GM12878 (cell line): ENCODE measurements at regions not wholly inside any gene's neighbourhood (a gene's known extent, or its start where the extent isn't known, plus 50 kb on each side); places are given as distances from the start of the nearest gene placed in this dataset.

Experiments used
- ATAC-seq: fragments of 200-7000 bp; cut with Tn5 transposase; 3 replicates; pipeline ENCODE4 v1.9.1; 2020; ENCODE audit warnings: mild to moderate bottlenecking, moderate library complexity
- BruUV-seq: library from RNA; stranded (reverse); fragments of 400-500 nt; replicated peaks from 2 replicates; lab custom pipeline; 2021; lab: Mats Ljungman, UMichigan
- CTCF ChIA-PET: fragments of 300-600 bp; sonication (Branson Sonifier 250); formaldehyde crosslinking; extraction: SDS; loops from one replicate; lab custom pipeline; 2021; ENCODE audit warnings: inconsistent platforms; lab: Yijun Ruan, JAX
- POLR2A ChIA-PET: fragments of 350-600 bp; formaldehyde crosslinking; extraction: SDS; loops from one replicate; lab custom pipeline; 2021; ENCODE audit warnings: inconsistent platforms; lab: Charles Lee
- RAD21 ChIA-PET: fragments of 300-600 bp; sonication (Branson Sonifier 250); formaldehyde crosslinking; loops from one replicate; lab custom pipeline; 2023; ENCODE audit warnings: antibody characterized with exemption; ENCODE audit not compliant: unreplicated experiment; lab: Charles Lee
- SMC1A ChIA-PET: fragments of 300-600 bp; sonication (Branson Sonifier 250); formaldehyde crosslinking; loops from one replicate; lab custom pipeline; 2023; ENCODE audit not compliant: unreplicated experiment, uncharacterized antibody; lab: Charles Lee
- DNase-seq: peaks from one replicate; pipeline ENCODE4 v3.0.0-alpha.2; 2011; ENCODE audit warnings: low read depth, low spot score
- FAIRE-seq: peaks from 3 replicates; lab custom pipeline; 2011; peaks lifted over from hg19 to GRCh38; lab: Jason Lieb, UNC
- H2AFZ ChIP-seq: 2 replicates; pipeline ENCODE4 v1.6.0; 2011; ENCODE audit warnings: low read depth, low read length, control low read depth; ENCODE audit not compliant: control insufficient read depth
- H3K27ac ChIP-seq: 2 replicates; pipeline ENCODE4 v1.5.1; 2011; ENCODE audit warnings: control low read depth; ENCODE audit not compliant: control insufficient read depth, insufficient read depth
- H3K27me3 ChIP-seq, 2 experiments: replicated peaks in 1 of 2; 2 replicates each; pipeline versions ENCODE4 v1.6.0 to v1.6.1; 2011; ENCODE audit warnings: low read length in 1 of 2; ENCODE audit not compliant: control insufficient read depth in 2 of 2, insufficient read depth in 2 of 2
- H3K36me3 ChIP-seq, 2 experiments: 2 replicates each; pipeline ENCODE4 v1.5.1; 2011; ENCODE audit warnings: low read length in 1 of 2; ENCODE audit not compliant: control insufficient read depth in 2 of 2, insufficient read depth in 2 of 2
- H3K4me1 ChIP-seq: 2 replicates; pipeline ENCODE4 v1.6.1; 2011; ENCODE audit warnings: mild to moderate bottlenecking, low read length, moderate library complexity, mixed read lengths; ENCODE audit not compliant: control insufficient read depth, insufficient read depth
- H3K4me2 ChIP-seq: 2 replicates; pipeline ENCODE4 v1.6.0; 2011; ENCODE audit warnings: control low read depth; ENCODE audit not compliant: control insufficient read depth, insufficient read depth
- H3K4me3 ChIP-seq: fragments of 200-600 bp; sonication (generic); 2 replicates; pipeline ENCODE4 v1.5.1; 2016
- H3K79me2 ChIP-seq: 2 replicates; pipeline ENCODE4 v1.6.0; 2011; ENCODE audit warnings: low read length; ENCODE audit not compliant: control insufficient read depth, insufficient read depth
- H3K9ac ChIP-seq: 2 replicates; pipeline ENCODE4 v1.8.0; 2011; ENCODE audit warnings: low read length, control low read depth, mixed read lengths; ENCODE audit not compliant: control insufficient read depth, insufficient read depth
- H3K9me3 ChIP-seq: replicated peaks from 3 replicates; pipeline ENCODE4 v1.5.1; 2011; ENCODE audit warnings: mild to moderate bottlenecking, low read length; ENCODE audit not compliant: control insufficient read depth, insufficient read depth
- H4K20me1 ChIP-seq: 2 replicates; pipeline ENCODE4 v1.6.0; 2011; ENCODE audit not compliant: control insufficient read depth, insufficient read depth
- BCL11A ChIP-seq: IDR thresholded peaks from 2 replicates; pipeline ENCODE4 v1.6.1; 2011; ENCODE audit warnings: low read depth, low read length
- EGR1 ChIP-seq, 2 experiments: IDR thresholded peaks; 1 replicate in 1 of 2; 2 replicates in 1 of 2; pipeline ENCODE4 v1.6.1; 2011 to 2012; ENCODE audit warnings: low read depth in 2 of 2, low read length in 2 of 2, borderline replicate concordance in 1 of 2, mild to moderate bottlenecking in 1 of 2, moderate library complexity in 1 of 2
- EP300 ChIP-seq, 2 experiments: fragments of 150-350 bp in 1 of 2; IDR thresholded peaks; 2 replicates each; pipeline ENCODE4 v1.6.1; 2011 to 2012; ENCODE audit warnings: low read depth in 2 of 2, low read length in 2 of 2, borderline replicate concordance in 1 of 2, improper control_type of control experiment in 1 of 2, inconsistent platforms in 1 of 2; ENCODE audit not compliant: control insufficient read depth in 1 of 2
- JUNB ChIP-seq: IDR thresholded peaks from 2 replicates; pipeline ENCODE4 v1.6.1; 2016; ENCODE audit warnings: antibody characterized with exemption, mild to moderate bottlenecking
- JUND ChIP-seq: IDR thresholded peaks from 2 replicates; pipeline ENCODE4 v1.6.1; 2012; ENCODE audit warnings: low read depth, mild to moderate bottlenecking, low read length, improper control_type of control experiment, moderate library complexity
- MYB ChIP-seq: fragments of 150-350 bp; IDR thresholded peaks from 2 replicates; pipeline ENCODE4 v1.6.1; 2014; ENCODE audit warnings: mild to moderate bottlenecking, low read depth, low read length, borderline replicate concordance
- NR2F1 ChIP-seq: fragments of 450-650 bp; conservative IDR thresholded peaks from 2 replicates; pipeline ENCODE4 v1.6.1; 2017; ENCODE audit warnings: mild to moderate bottlenecking
- RAD21 ChIP-seq: IDR thresholded peaks from 2 replicates; pipeline ENCODE4 v1.6.1; 2011; ENCODE audit warnings: mild to moderate bottlenecking, low read depth, low read length, moderate library complexity; ENCODE audit not compliant: insufficient read depth
- RUNX3 ChIP-seq: IDR thresholded peaks from 2 replicates; pipeline ENCODE4 v1.6.1; 2012; ENCODE audit warnings: low read length, inconsistent platforms
- WGBS: methylation state at CpG from one replicate; pipeline ENCODE4 v1.1.6; 2016; ENCODE audit warnings: low lambda C conversion rate; ENCODE audit not compliant: insufficient replicate concordance, insufficient coverage; ENCODE audit errors: missing lambda C conversion rate; 5-methylcytosine and 5-hydroxymethylcytosine counted together
- in situ Hi-C: fragments of 300-500 bp; cut with MboI; formaldehyde crosslinking; loops from 9 replicates; pipeline ENCODE4 v1.14.3; 2018; ENCODE audit warnings: mixed read lengths
- intact Hi-C: fragments of 100-400 bp; cut with micrococcal nuclease; formaldehyde crosslinking; loops from one replicate; pipeline ENCODE4 v1.14.2; 2022; ENCODE audit not compliant: unreplicated experiment
- TF ChIP-seq, protein P1 (sequence below): IDR thresholded peaks from 2 replicates; pipeline ENCODE4 v1.6.1; 2012; ENCODE audit warnings: low read length, inconsistent platforms
- TF ChIP-seq, protein P2 (sequence below): fragments of 450-650 bp; formaldehyde crosslinking; IDR thresholded peaks from 2 replicates; pipeline ENCODE4 v1.4.0; 2022; ENCODE audit warnings: mild to moderate bottlenecking, moderate library complexity
- TF ChIP-seq, protein P3 (sequence below): fragments of 450-650 bp; IDR thresholded peaks from 2 replicates; pipeline ENCODE4 v1.6.1; 2016; ENCODE audit warnings: mild to moderate bottlenecking
- TF ChIP-seq, protein P4 (sequence below): fragments of 450-650 bp; IDR thresholded peaks from 2 replicates; pipeline ENCODE4 v1.6.1; 2016; ENCODE audit warnings: mild to moderate bottlenecking, moderate library complexity, borderline replicate concordance

GRCh38 chr2:78549766-78550165 lies 475.7 kb upstream of the REG3G start:
- ChIA-PET POLR2A (no interaction called here), SMC1A (no interaction called here), RAD21 (no interaction called here), CTCF (interaction anchor here (1.1 kb wide), 1 partner anchor 9 kb away, joined by 3 read pairs; no protein-coding TSS in a partner anchor)
- Histone ChIP-seq H3K27ac (no peak overlapping the region), H3K36me3 (no peaks in the 10 kb centered on the region), H4K20me1 (no peaks in the 10 kb centered on the region), H3K9ac (no peak overlapping the region), H3K4me1 (no peaks in the 10 kb centered on the region), H3K9me3 (no peaks in the 10 kb centered on the region), H3K79me2 (no peaks in the 10 kb centered on the region), H3K27me3 (no peaks in the 10 kb centered on the region), H3K4me2 (no peak overlapping the region), H3K4me3 (no peak overlapping the region), H2AFZ (no peak overlapping the region)
- ATAC-seq (no peak), FAIRE-seq (no peak), DNase-seq (no peak)
- WGBS, result 65% methylated on average over 2 of the region's 2 CpGs
- in situ Hi-C loops (no loop called here), intact Hi-C loops (no loop called here)
- no TSS peak for BruUV-seq
- TF ChIP-seq MYB, result no peak
- no peak for TF ChIP-seq JUND
- TF ChIP-seq EP300 (IDR thresholded peaks at IDR 0.05; ENCODE audit: borderline replicate concordance in 1 of 2, control insufficient read depth in 1 of 2, low read depth in 2 of 2, low read length in 2 of 2), result no peak
- TF ChIP-seq, protein P1, sequence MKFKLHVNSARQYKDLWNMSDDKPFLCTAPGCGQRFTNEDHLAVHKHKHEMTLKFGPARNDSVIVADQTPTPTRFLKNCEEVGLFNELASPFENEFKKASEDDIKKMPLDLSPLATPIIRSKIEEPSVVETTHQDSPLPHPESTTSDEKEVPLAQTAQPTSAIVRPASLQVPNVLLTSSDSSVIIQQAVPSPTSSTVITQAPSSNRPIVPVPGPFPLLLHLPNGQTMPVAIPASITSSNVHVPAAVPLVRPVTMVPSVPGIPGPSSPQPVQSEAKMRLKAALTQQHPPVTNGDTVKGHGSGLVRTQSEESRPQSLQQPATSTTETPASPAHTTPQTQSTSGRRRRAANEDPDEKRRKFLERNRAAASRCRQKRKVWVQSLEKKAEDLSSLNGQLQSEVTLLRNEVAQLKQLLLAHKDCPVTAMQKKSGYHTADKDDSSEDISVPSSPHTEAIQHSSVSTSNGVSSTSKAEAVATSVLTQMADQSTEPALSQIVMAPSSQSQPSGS, result no peak
- TF ChIP-seq, protein P2, sequence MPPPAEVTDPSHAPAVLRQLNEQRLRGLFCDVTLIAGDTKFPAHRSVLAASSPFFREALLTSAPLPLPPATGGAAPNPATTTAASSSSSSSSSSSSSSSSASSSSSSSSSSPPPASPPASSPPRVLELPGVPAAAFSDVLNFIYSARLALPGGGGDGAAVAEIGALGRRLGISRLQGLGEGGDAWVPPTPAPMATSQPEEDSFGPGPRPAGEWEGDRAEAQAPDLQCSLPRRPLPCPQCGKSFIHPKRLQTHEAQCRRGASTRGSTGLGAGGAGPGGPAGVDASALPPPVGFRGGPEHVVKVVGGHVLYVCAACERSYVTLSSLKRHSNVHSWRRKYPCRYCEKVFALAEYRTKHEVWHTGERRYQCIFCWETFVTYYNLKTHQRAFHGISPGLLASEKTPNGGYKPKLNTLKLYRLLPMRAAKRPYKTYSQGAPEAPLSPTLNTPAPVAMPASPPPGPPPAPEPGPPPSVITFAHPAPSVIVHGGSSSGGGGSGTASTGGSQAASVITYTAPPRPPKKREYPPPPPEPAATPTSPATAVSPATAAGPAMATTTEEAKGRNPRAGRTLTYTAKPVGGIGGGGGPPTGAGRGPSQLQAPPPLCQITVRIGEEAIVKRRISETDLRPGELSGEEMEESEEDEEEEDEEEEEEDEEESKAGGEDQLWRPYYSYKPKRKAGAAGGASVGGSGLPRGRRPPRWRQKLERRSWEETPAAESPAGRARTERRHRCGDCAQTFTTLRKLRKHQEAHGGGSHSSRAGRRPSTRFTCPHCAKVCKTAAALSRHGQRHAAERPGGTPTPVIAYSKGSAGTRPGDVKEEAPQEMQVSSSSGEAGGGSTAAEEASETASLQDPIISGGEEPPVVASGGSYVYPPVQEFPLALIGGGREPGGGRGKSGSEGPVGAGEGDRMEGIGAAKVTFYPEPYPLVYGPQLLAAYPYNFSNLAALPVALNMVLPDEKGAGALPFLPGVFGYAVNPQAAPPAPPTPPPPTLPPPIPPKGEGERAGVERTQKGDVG (CRISPR knock-in tag), result no peak
- no peak for TF ChIP-seq EGR1 (IDR thresholded peaks at IDR 0.05; ENCODE audit: borderline replicate concordance in 1 of 2, low read depth in 2 of 2, low read length in 2 of 2)
- no peak for TF ChIP-seq NR2F1
- TF ChIP-seq, protein P3, sequence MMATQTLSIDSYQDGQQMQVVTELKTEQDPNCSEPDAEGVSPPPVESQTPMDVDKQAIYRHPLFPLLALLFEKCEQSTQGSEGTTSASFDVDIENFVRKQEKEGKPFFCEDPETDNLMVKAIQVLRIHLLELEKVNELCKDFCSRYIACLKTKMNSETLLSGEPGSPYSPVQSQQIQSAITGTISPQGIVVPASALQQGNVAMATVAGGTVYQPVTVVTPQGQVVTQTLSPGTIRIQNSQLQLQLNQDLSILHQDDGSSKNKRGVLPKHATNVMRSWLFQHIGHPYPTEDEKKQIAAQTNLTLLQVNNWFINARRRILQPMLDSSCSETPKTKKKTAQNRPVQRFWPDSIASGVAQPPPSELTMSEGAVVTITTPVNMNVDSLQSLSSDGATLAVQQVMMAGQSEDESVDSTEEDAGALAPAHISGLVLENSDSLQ, result no peak
- TF ChIP-seq JUNB, result no peak
- TF ChIP-seq RAD21, result no peak
- TF ChIP-seq BCL11A, result no peak
- no peak for TF ChIP-seq RUNX3
- TF ChIP-seq, protein P4, sequence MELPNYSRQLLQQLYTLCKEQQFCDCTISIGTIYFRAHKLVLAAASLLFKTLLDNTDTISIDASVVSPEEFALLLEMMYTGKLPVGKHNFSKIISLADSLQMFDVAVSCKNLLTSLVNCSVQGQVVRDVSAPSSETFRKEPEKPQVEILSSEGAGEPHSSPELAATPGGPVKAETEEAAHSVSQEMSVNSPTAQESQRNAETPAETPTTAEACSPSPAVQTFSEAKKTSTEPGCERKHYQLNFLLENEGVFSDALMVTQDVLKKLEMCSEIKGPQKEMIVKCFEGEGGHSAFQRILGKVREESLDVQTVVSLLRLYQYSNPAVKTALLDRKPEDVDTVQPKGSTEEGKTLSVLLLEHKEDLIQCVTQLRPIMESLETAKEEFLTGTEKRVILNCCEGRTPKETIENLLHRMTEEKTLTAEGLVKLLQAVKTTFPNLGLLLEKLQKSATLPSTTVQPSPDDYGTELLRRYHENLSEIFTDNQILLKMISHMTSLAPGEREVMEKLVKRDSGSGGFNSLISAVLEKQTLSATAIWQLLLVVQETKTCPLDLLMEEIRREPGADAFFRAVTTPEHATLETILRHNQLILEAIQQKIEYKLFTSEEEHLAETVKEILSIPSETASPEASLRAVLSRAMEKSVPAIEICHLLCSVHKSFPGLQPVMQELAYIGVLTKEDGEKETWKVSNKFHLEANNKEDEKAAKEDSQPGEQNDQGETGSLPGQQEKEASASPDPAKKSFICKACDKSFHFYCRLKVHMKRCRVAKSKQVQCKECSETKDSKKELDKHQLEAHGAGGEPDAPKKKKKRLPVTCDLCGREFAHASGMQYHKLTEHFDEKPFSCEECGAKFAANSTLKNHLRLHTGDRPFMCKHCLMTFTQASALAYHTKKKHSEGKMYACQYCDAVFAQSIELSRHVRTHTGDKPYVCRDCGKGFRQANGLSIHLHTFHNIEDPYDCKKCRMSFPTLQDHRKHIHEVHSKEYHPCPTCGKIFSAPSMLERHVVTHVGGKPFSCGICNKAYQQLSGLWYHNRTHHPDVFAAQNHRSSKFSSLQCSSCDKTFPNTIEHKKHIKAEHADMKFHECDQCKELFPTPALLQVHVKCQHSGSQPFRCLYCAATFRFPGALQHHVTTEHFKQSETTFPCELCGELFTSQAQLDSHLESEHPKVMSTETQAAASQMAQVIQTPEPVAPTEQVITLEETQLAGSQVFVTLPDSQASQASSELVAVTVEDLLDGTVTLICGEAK, result no peak
